Mesothelial cell of epicardium (in vitro differentiated cells): ENCODE measurements at regions not wholly inside any gene's neighbourhood (a gene's known extent, or its start where the extent isn't known, plus 50 kb on each side); places are given as distances from the start of the nearest gene placed in this dataset.

Experiments used
- DNase-seq, 2 experiments: peaks; one replicate each; pipeline ENCODE4 v3.0.0; 2021; ENCODE audit warnings: low spot score in 2 of 2; ENCODE audit not compliant: unreplicated experiment in 2 of 2
- H3K27ac Mint-ChIP-seq: 2 replicates; pipeline ENCODE4 v1.8.0; 2021; ENCODE audit warnings: mixed read lengths
- H3K27me3 Mint-ChIP-seq: 2 replicates; pipeline ENCODE4 v1.8.0; 2021; ENCODE audit warnings: low read depth, mixed read lengths
- H3K36me3 Mint-ChIP-seq: 2 replicates; pipeline ENCODE4 v1.8.0; 2021; ENCODE audit warnings: mixed read lengths
- H3K4me1 Mint-ChIP-seq: 2 replicates; pipeline ENCODE4 v1.8.0; 2021; ENCODE audit warnings: mixed read lengths
- H3K4me3 Mint-ChIP-seq: 2 replicates; pipeline ENCODE4 v1.8.0; 2021; ENCODE audit warnings: mild to moderate bottlenecking, moderate library complexity, mixed read lengths
- H3K9me3 Mint-ChIP-seq: 2 replicates; pipeline ENCODE4 v1.8.0; 2021; ENCODE audit warnings: mixed read lengths
- CTCF ChIP-seq: fragments of 200-600 bp; sonication (generic); IDR thresholded peaks from one replicate; pipeline ENCODE4 v1.5.0; 2021; ENCODE audit warnings: antibody characterized with exemption; ENCODE audit not compliant: unreplicated experiment

GRCh38 chr16:50868577-50868976, 126.7 kb downstream of the CYLD start:
- Mint-ChIP-seq H3K4me3 (no peak overlapping the region), H3K27me3 (peaks cover 8% of the 10 kb centered on the region), H3K27ac (no peak overlapping the region), H3K9me3 (peaks cover 14% of the 10 kb centered on the region), H3K36me3 (no peaks in the 10 kb centered on the region), H3K4me1 (no peaks in the 10 kb centered on the region)
- DNase-seq = peak in 1 of 2 experiments; percentile 24
- no peak for TF ChIP-seq CTCF

- TF ChIP-seq CTCF = no peak
- H3K4me1 Mint-ChIP-seq = no peaks in the 10 kb centered on the region
- no peak overlapping the region for H3K4me3 Mint-ChIP-seq
- peaks cover 5% of the 10 kb centered on the region for H3K9me3 Mint-ChIP-seq
- no peak overlapping the region for H3K27ac Mint-ChIP-seq
- H3K27me3 Mint-ChIP-seq = peaks cover 1% of the 10 kb centered on the region
- no peaks in the 10 kb centered on the region for H3K36me3 Mint-ChIP-seq
- no peak for DNase-seq
These were observed 124.9 kb downstream of the CYLD start for GRCh38 chr16:50866806-50867205.

GRCh38 chr16:50864386-50864785, 122.5 kb downstream of the CYLD start:
- DNase-seq = no peak
- no peak for TF ChIP-seq CTCF
- H3K27me3 Mint-ChIP-seq = peaks cover 7% of the 10 kb centered on the region
- no peaks in the 10 kb centered on the region for H3K36me3 Mint-ChIP-seq
- H3K4me3 Mint-ChIP-seq = no peak overlapping the region
- no peaks in the 10 kb centered on the region for H3K4me1 Mint-ChIP-seq
- peaks cover 5% of the 10 kb centered on the region for H3K9me3 Mint-ChIP-seq
- no peak overlapping the region for H3K27ac Mint-ChIP-seq

GRCh38 chr16:50863644-50864144, 121.8 kb downstream of the CYLD start:
- no peak for DNase-seq
- H3K4me1 Mint-ChIP-seq = no peaks in the 10 kb centered on the region
- H3K9me3 Mint-ChIP-seq = peaks cover 5% of the 10 kb centered on the region
- H3K27me3 Mint-ChIP-seq = peaks cover 7% of the 10 kb centered on the region
- H3K36me3 Mint-ChIP-seq = no peaks in the 10 kb centered on the region
- H3K4me3 Mint-ChIP-seq = no peak overlapping the region
- TF ChIP-seq CTCF = no peak
- no peak overlapping the region for H3K27ac Mint-ChIP-seq

- Mint-ChIP-seq H3K4me3 (no peak overlapping the region), H3K9me3 (peaks cover 5% of the 10 kb centered on the region), H3K36me3 (no peaks in the 10 kb centered on the region), H3K27ac (no peak overlapping the region), H3K4me1 (no peaks in the 10 kb centered on the region), H3K27me3 (peaks cover 7% of the 10 kb centered on the region)
- no peak for DNase-seq
- no peak for TF ChIP-seq CTCF
These were observed 121.1 kb downstream of the CYLD start for GRCh38 chr16:50862818-50863643.
